ENCODE measurements at regions not wholly inside any gene's neighbourhood (a gene's known extent, or its start where the extent isn't known, plus 50 kb on each side); places are given as distances from the start of the nearest gene placed in this dataset.

DNA sequence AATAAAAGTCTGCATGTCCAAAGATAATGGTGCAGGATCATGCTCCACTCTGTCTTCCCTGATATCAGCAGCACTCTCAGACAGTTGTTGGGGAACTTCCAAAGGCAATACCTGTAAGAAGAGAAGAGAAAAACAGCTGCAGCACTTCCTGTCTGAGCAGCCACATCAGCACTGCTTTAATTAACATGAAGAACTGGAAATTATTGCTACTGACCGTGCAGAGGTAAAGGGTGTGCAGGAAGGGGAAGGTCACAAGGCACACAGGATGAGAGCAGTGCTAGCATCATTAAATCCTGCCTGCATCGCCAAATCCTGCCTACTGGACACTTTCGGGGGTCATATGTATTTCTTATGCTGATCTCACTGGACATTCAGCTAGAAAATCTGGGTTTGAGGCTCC lies 379.0 kb downstream of the LMX1A start:
- H3K36me3 ChIP-seq (replicated peaks; ENCODE audit: low read depth, low read length) = no peaks in the 10 kb centered on the region
- no peaks in the 10 kb centered on the region for H3K9me3 ChIP-seq (ENCODE audit: insufficient read depth, low read length)
- no peak overlapping the region for H3K4me2 ChIP-seq (ENCODE audit: low read length)
- no peak overlapping the region for H3K9ac ChIP-seq (ENCODE audit: low read length)
- no peaks in the 10 kb centered on the region for H4K20me1 ChIP-seq (ENCODE audit: insufficient read depth, low read length)
- no peak overlapping the region for H2AFZ ChIP-seq (ENCODE audit: low read depth, low read length)
- H3K27me3 ChIP-seq (ENCODE audit: low read depth, low read length) = 0 out of 2 replicates have a peak, but pooled peaks cover 8% of the 10 kb centered on the region
- H3K4me3 ChIP-seq (ENCODE audit: low read length) = no peak overlapping the region
- H3K27ac ChIP-seq (ENCODE audit: low read length) = no peak overlapping the region
- H3K79me2 ChIP-seq (ENCODE audit: low read length) = no peaks in the 10 kb centered on the region
- no peaks in the 10 kb centered on the region for H3K4me1 ChIP-seq (ENCODE audit: low read length)
- no peak for TF ChIP-seq CTCF (IDR thresholded peaks at IDR 0.05; ENCODE audit: low read depth, low read length)
- no peak for TF ChIP-seq EZH2phosphoT487 (IDR thresholded peaks at IDR 0.05; ENCODE audit: low read depth)

DNA sequence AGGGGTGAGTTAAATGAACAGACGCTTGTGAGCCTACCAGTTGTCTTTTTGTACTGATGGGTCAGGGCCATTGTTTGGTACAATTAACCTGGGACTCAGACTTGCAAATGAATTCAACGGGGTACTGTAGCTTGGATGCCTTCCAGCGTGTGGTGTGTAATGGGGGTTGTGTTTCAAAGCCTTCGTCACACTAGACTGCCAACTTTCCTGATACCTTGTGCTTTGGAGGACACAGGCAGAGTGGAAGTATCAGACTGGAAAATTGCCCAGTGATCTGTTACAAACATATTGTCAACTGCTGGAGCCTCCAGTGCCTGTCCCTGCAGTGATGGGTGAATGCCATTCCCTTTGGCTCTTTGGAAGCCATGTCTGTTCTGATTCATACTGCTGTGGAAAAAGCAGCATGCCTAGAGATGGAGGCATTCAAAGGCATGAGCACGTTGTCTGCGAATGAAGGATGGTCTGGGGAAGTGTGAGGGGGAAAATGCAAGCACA lies 384.5 kb downstream of the LMX1A start:
- TF ChIP-seq EZH2phosphoT487 (IDR thresholded peaks at IDR 0.05; ENCODE audit: low read depth) = no peak
- no peak for TF ChIP-seq CTCF (IDR thresholded peaks at IDR 0.05; ENCODE audit: low read depth, low read length)
- H3K79me2 ChIP-seq (ENCODE audit: low read length) = no peaks in the 10 kb centered on the region
- no peaks in the 10 kb centered on the region for H3K4me1 ChIP-seq (ENCODE audit: low read length)
- no peaks in the 10 kb centered on the region for H4K20me1 ChIP-seq (ENCODE audit: insufficient read depth, low read length)
- H3K27ac ChIP-seq (ENCODE audit: low read length) = no peak overlapping the region
- no peak overlapping the region for H3K4me2 ChIP-seq (ENCODE audit: low read length)
- H3K9me3 ChIP-seq (ENCODE audit: insufficient read depth, low read length) = no peaks in the 10 kb centered on the region
- H2AFZ ChIP-seq (ENCODE audit: low read depth, low read length) = no peak overlapping the region
- no peaks in the 10 kb centered on the region for H3K36me3 ChIP-seq (replicated peaks; ENCODE audit: low read depth, low read length)
- no peak overlapping the region for H3K9ac ChIP-seq (ENCODE audit: low read length)
- H3K27me3 ChIP-seq (ENCODE audit: low read depth, low read length) = no peaks in the 10 kb centered on the region
- H3K4me3 ChIP-seq (ENCODE audit: low read length) = no peak overlapping the region

GRCh38 chr1:164971391-164971790 lies 385.1 kb downstream of the LMX1A start:
- TF ChIP-seq EZH2phosphoT487 (IDR thresholded peaks at IDR 0.05; ENCODE audit: low read depth) (no peak), CTCF (IDR thresholded peaks at IDR 0.05; ENCODE audit: low read depth, low read length) (no peak)
- Histone ChIP-seq H3K4me2 (ENCODE audit: low read length) (no peak overlapping the region), H3K9ac (ENCODE audit: low read length) (no peak overlapping the region), H2AFZ (ENCODE audit: low read depth, low read length) (no peak overlapping the region), H4K20me1 (ENCODE audit: insufficient read depth, low read length) (no peaks in the 10 kb centered on the region), H3K4me1 (ENCODE audit: low read length) (no peaks in the 10 kb centered on the region), H3K79me2 (ENCODE audit: low read length) (no peaks in the 10 kb centered on the region), H3K4me3 (ENCODE audit: low read length) (no peak overlapping the region), H3K27me3 (ENCODE audit: low read depth, low read length) (no peaks in the 10 kb centered on the region), H3K27ac (ENCODE audit: low read length) (no peak overlapping the region), H3K9me3 (ENCODE audit: insufficient read depth, low read length) (no peaks in the 10 kb centered on the region), H3K36me3 (replicated peaks; ENCODE audit: low read depth, low read length) (no peaks in the 10 kb centered on the region)

DNA sequence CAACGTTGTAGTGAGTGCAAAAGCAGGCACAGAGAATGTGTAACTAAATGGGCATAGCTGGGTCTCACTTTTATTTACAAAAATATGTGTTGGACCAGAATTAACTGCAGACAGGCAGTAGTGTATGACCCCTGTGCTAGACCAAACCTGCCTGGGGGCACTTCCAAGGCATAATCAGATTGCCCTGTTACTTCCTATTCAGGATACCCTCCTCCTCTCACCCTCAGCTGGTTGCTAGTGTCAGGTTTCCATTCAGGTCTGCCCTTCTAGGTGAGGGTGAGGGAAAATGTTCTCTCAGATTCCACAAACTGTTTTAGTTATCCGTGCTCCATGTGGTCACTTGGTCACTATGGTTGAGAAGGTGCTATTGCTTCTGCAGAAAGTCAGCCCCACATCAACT lies 387.3 kb downstream of the LMX1A start:
- Histone ChIP-seq H2AFZ (ENCODE audit: low read depth, low read length) (no peak overlapping the region), H3K27ac (ENCODE audit: low read length) (no peak overlapping the region), H3K9ac (ENCODE audit: low read length) (no peak overlapping the region), H3K27me3 (ENCODE audit: low read depth, low read length) (no peaks in the 10 kb centered on the region), H3K4me1 (ENCODE audit: low read length) (no peaks in the 10 kb centered on the region), H3K36me3 (replicated peaks; ENCODE audit: low read depth, low read length) (no peaks in the 10 kb centered on the region), H4K20me1 (ENCODE audit: insufficient read depth, low read length) (no peaks in the 10 kb centered on the region), H3K4me2 (ENCODE audit: low read length) (no peak overlapping the region), H3K79me2 (ENCODE audit: low read length) (no peaks in the 10 kb centered on the region), H3K4me3 (ENCODE audit: low read length) (no peak overlapping the region), H3K9me3 (ENCODE audit: insufficient read depth, low read length) (no peaks in the 10 kb centered on the region)
- TF ChIP-seq CTCF (IDR thresholded peaks at IDR 0.05; ENCODE audit: low read depth, low read length) (no peak), EZH2phosphoT487 (IDR thresholded peaks at IDR 0.05; ENCODE audit: low read depth) (no peak)

All from OCI-LY3 (cell line).